Body of pancreas (tissue), 4 donors: ENCODE measurements at regions not wholly inside any gene's neighbourhood (a gene's known extent, or its start where the extent isn't known, plus 50 kb on each side); places are given as distances from the start of the nearest gene placed in this dataset.

ENCODE experiments used
- ATAC-seq: fragments of 150-250 bp; one replicate; pipeline ENCODE4 v1.9.1; 2016
- DNase-seq, 4 donors: peaks; one replicate each; pipeline ENCODE4 v3.0.0-alpha.2; 2019
- H3K27ac ChIP-seq, 4 donors: fragments of 200-600 bp; sonication (generic); 1 replicate in 3 of 4; 2 replicates in 1 of 4; pipeline versions ENCODE4 v1.5.1 to v1.6.1; 2016 to 2019; ENCODE audit warnings: mild to moderate bottlenecking in 1 of 4, mixed read lengths in 1 of 4, moderate library complexity in 1 of 4
- H3K27me3 ChIP-seq, 2 donors: fragments of 200-600 bp; sonication (generic); one replicate each; pipeline ENCODE4 v1.6.0; 2016; ENCODE audit warnings: mild to moderate bottlenecking in 1 of 2
- H3K36me3 ChIP-seq, 2 donors: fragments of 200-600 bp; sonication (generic); replicated peaks in 1 of 2; 2 replicates each; pipeline ENCODE4 v1.5.1; 2016; ENCODE audit warnings: low read depth in 2 of 2; ENCODE audit not compliant: insufficient read depth in 1 of 2
- H3K4me1 ChIP-seq: fragments of 200-600 bp; sonication (generic); one replicate; pipeline ENCODE4 v1.6.0; 2016
- H3K4me3 ChIP-seq, 2 donors: fragments of 200-600 bp; sonication (generic); 1 replicate in 1 of 2; 2 replicates in 1 of 2; pipeline ENCODE4 v1.5.1; 2016 to 2019
- H3K9me3 ChIP-seq, 3 donors: fragments of 200-600 bp; sonication (generic); 1 replicate in 2 of 3; 2 replicates in 1 of 3; pipeline ENCODE4 v1.5.1; 2016
- POLR2A ChIP-seq, 3 donors: fragments of 450-650 bp; IDR thresholded peaks; one replicate each; pipeline ENCODE4 v1.6.1; 2016; ENCODE audit warnings: antibody characterized with exemption in 3 of 3, mild to moderate bottlenecking in 2 of 3
- WGBS, 2 donors: methylation state at CpG; one replicate each; pipeline ENCODE4 v1.1.5; 2017; 5-methylcytosine and 5-hydroxymethylcytosine counted together
- intact Hi-C: fragments of 100-400 bp; cut with DNase I; formaldehyde crosslinking; loops from one replicate; pipeline ENCODE4 v1.15.1; 2023
- TF ChIP-seq, protein P1 (sequence below), 7 experiments: fragments of 450-650 bp in 4 of 7; fragments of 200-600 bp in 3 of 7; sonication (generic) in 3 of 7; IDR thresholded peaks; one replicate each; pipeline ENCODE4 v1.5.1; 2016 to 2019; ENCODE audit warnings: antibody characterized with exemption in 7 of 7

DNA sequence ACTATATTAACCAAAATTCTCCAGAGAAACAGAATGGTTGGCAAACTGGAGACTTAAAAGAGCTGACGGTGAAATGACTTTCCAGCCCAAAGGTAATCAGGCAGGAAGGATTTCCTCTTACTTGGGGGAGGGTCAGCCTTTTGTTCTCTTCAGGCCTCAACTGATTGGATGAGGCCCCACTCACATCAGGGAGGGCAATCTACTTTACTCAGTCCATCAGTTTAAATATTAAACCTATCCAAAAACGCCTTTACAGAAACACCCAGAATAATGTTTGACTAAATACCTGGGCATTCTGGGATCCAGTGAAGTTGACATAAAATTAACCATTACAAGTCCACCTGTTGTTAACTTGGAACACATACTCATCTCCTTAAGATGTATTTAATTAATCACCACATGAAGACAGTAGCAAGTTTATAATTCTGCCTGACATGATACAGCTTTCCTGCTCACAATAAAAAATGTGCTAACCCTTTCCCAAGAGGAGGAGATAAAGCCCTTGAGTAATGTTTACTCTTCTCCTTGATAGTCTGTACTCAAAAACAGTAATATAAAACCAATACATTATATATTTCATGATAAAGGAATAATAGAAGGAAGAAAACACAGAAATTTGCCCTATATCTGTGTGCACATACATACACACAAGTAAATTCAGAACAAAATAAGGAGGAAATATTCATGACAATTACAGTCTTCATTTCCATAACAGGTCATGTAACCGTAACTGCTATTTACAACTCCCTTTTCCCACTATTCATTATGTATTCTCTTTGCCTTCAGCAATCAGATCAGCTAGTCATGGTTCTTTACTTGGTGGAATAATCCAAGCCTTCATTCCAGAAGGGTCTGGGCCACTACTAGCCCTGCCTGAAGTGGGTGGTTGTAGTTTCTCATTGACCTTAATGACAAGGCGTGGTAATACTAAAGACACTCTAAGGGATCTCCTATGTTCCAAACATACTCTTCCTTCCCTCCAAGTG lies 107.5 kb upstream of the RUNX1 start:
- intact Hi-C loops, result no loop called here
- Histone ChIP-seq H3K4me1 (no peaks in the 10 kb centered on the region), H3K27me3 (no peaks in the 10 kb centered on the region), H3K36me3 (no peaks in the 10 kb centered on the region), H3K27ac (no peak overlapping the region), H3K4me3 (no peak overlapping the region), H3K9me3 (no peaks in the 10 kb centered on the region)
- ATAC-seq (peak; percentile 21), DNase-seq (no peak)
- WGBS, 2 donors, result 59 to 62% methylated on average over 4 of the region's 4 CpGs
- TF ChIP-seq, protein P1, sequence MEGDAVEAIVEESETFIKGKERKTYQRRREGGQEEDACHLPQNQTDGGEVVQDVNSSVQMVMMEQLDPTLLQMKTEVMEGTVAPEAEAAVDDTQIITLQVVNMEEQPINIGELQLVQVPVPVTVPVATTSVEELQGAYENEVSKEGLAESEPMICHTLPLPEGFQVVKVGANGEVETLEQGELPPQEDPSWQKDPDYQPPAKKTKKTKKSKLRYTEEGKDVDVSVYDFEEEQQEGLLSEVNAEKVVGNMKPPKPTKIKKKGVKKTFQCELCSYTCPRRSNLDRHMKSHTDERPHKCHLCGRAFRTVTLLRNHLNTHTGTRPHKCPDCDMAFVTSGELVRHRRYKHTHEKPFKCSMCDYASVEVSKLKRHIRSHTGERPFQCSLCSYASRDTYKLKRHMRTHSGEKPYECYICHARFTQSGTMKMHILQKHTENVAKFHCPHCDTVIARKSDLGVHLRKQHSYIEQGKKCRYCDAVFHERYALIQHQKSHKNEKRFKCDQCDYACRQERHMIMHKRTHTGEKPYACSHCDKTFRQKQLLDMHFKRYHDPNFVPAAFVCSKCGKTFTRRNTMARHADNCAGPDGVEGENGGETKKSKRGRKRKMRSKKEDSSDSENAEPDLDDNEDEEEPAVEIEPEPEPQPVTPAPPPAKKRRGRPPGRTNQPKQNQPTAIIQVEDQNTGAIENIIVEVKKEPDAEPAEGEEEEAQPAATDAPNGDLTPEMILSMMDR (IDR thresholded peaks at IDR 0.05), result no peak
- TF ChIP-seq POLR2A (IDR thresholded peaks at IDR 0.05), result no peak

DNA sequence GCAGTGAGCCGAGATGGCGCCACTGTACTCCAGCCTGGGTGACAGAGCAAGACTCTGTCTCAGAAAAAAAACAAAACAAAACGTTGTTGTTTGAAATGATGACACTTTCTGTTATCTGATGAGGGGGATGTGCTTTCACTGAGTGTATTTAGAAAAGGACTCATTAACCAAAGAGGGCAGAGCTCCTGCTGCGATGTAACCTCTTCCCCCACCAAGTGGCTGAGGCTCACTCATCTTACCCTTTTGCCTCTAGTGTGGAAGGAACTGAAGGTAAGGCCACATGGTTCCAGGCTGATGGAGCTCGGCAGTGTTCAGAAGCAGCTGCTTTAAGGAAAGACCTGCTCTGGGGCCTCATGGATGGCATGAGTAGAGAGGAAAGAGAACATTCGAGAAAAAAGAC lies 105.7 kb upstream of the RUNX1 start:
- DNase-seq (no peak), ATAC-seq (no peak)
- Histone ChIP-seq H3K36me3 (no peaks in the 10 kb centered on the region), H3K4me1 (no peaks in the 10 kb centered on the region), H3K27ac (no peak overlapping the region), H3K4me3 (no peak overlapping the region), H3K27me3 (no peaks in the 10 kb centered on the region), H3K9me3 (no peaks in the 10 kb centered on the region)
- 61 to 65% methylated on average over 6 of the region's 6 CpGs for WGBS, 2 donors
- intact Hi-C loops, result no loop called here
- TF ChIP-seq, protein P1 (IDR thresholded peaks at IDR 0.05), result no peak
- no peak for TF ChIP-seq POLR2A (IDR thresholded peaks at IDR 0.05)

DNA sequence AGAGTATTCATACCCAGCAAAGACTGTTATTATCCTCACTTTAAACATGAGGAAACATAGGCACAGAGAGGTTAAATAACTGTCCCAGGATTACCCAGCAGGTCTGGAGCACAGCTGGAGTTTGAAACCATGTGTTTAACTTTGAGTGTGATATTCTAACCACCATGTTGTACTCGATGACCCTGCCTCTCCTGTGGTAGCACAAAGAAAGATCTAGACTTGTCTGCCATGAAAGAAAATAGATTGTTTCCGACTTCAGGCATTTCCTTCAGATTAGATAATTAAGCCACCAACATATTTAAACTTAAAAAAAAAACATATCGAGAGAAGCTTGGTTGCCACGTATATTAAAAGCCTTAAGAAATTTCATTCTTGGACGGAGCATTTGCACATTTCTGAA lies 104.6 kb upstream of the RUNX1 start:
- TF ChIP-seq, protein P1 (IDR thresholded peaks at IDR 0.05), result no peak
- TF ChIP-seq POLR2A (IDR thresholded peaks at IDR 0.05), result no peak
- Histone ChIP-seq H3K9me3 (no peaks in the 10 kb centered on the region), H3K27me3 (no peaks in the 10 kb centered on the region), H3K4me3 (no peak overlapping the region), H3K36me3 (no peaks in the 10 kb centered on the region), H3K27ac (no peak overlapping the region), H3K4me1 (no peaks in the 10 kb centered on the region)
- no peak for ATAC-seq
- no peak for DNase-seq
- intact Hi-C loops, result no loop called here
- WGBS, 2 donors, result 66 to 68% methylated on average over 5 of the region's 5 CpGs

DNA sequence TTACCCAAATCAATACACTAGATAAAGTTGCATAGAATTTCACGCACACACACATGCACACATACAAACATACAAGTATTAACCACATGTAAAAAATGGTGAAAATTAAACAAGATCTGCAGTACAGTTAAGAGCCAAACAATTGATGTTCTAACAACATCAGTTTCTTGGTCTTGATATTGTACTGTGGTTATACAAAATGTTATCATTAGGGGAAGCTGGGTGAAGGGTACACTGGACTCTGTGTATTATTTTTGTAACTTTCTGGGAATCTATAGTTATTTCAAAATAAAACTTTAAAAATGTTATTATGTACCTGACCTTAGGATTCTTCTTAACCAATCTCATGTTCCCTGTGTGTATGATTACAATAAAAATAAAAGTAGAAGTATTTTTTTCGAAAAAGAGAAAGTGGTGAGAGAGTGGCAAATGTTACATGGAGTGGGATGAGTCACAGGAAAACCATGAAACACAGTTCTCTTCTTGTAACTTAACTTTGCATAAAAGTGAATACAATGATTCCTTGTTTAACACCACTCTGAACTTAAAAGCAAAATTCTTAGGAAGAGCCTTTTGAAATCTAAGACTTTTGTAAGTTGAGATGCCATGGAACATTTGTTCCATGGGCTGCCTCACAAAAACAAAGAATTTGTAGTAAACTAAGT lies 101.6 kb upstream of the RUNX1 start:
- no peak for TF ChIP-seq POLR2A (IDR thresholded peaks at IDR 0.05)
- TF ChIP-seq, protein P1 (IDR thresholded peaks at IDR 0.05), result no peak
- intact Hi-C loops, result no loop called here
- ATAC-seq (no peak), DNase-seq (no peak)
- Histone ChIP-seq H3K4me1 (no peaks in the 10 kb centered on the region), H3K9me3 (no peaks in the 10 kb centered on the region), H3K27ac (no peak overlapping the region), H3K4me3 (no peak overlapping the region), H3K27me3 (no peaks in the 10 kb centered on the region), H3K36me3 (no peaks in the 10 kb centered on the region)
- 79 to 84% methylated on average over 2 of the region's 2 CpGs for WGBS, 2 donors
